B cell (primary cell): ENCODE measurements at regions not wholly inside any gene's neighbourhood (a gene's known extent, or its start where the extent isn't known, plus 50 kb on each side); places are given as distances from the start of the nearest gene placed in this dataset.

Source experiments
- ATAC-seq: fragments of 200-7000 bp; cut with Tn5 transposase; one replicate; pipeline ENCODE4 v1.10.0; 2021; ENCODE audit warnings: low read depth, mild to moderate bottlenecking, moderate number of reproducible peaks, moderate library complexity
- CTCF ChIA-PET: fragments of 350-600 bp; sonication (Branson Sonifier 250); formaldehyde crosslinking; loops from one replicate; lab custom pipeline; 2021; ENCODE audit warnings: antibody characterized with exemption, inconsistent platforms; lab: Charles Lee
- POLR2A ChIA-PET: fragments of 350-600 bp; sonication (Branson Sonifier 250); formaldehyde crosslinking; loops from one replicate; lab custom pipeline; 2021; ENCODE audit warnings: antibody characterized with exemption; lab: Charles Lee
- DNase-seq: peaks from one replicate; pipeline ENCODE4 v3.0.0; 2013
- H2AFZ ChIP-seq: 2 replicates; pipeline ENCODE4 v1.6.1; 2012; ENCODE audit warnings: mild to moderate bottlenecking, low read depth, low read length; ENCODE audit not compliant: insufficient read depth, poor library complexity, severe bottlenecking
- H3K27ac ChIP-seq, 2 donors: 1 replicate in 1 of 2; 2 replicates in 1 of 2; pipeline ENCODE4 v1.5.1; 2012 to 2013; ENCODE audit warnings: low read length in 2 of 2, mild to moderate bottlenecking in 2 of 2, moderate library complexity in 1 of 2
- H3K27me3 ChIP-seq, 4 experiments: fragments of 200-600 bp in 1 of 4; sonication (generic) in 1 of 4; replicated peaks in 1 of 4; 1 replicate in 2 of 4; 2 replicates in 2 of 4; pipeline versions ENCODE4 v1.6.1 to v1.7.0; 2013 to 2016; ENCODE audit warnings: low read length in 3 of 4, mild to moderate bottlenecking in 2 of 4, mixed read lengths in 1 of 4, moderate library complexity in 1 of 4; ENCODE audit not compliant: insufficient read depth in 4 of 4, control insufficient read depth in 3 of 4; ENCODE audit errors: control extremely low read depth in 1 of 4
- H3K36me3 ChIP-seq, 2 experiments: replicated peaks in 1 of 2; 1 replicate in 1 of 2; 2 replicates in 1 of 2; pipeline versions ENCODE4 v1.6.1 to v1.7.1; 2013; ENCODE audit warnings: low read length in 1 of 2; ENCODE audit not compliant: insufficient read depth in 2 of 2, control insufficient read depth in 1 of 2; ENCODE audit errors: control extremely low read depth in 1 of 2, extremely low read depth in 1 of 2
- H3K4me1 ChIP-seq, 2 donors: fragments of 200-600 bp in 1 of 2; sonication (generic) in 1 of 2; 1 replicate in 1 of 2; 2 replicates in 1 of 2; pipeline versions ENCODE4 v1.5.1 to v1.6.1; 2013 to 2017; ENCODE audit warnings: low read length in 2 of 2; ENCODE audit not compliant: control insufficient read depth in 2 of 2, insufficient read depth in 2 of 2
- H3K4me2 ChIP-seq: replicated peaks from 2 replicates; pipeline ENCODE3; 2012; ENCODE audit warnings: mild to moderate bottlenecking, low read depth, low read length; ENCODE audit not compliant: poor library complexity, severe bottlenecking
- H3K4me3 ChIP-seq, 5 experiments: fragments of 200-600 bp in 1 of 5; sonication (generic) in 1 of 5; 1 replicate in 3 of 5; 2 replicates in 2 of 5; pipeline versions ENCODE4 v1.5.1 to v1.7.0; 2011 to 2016; ENCODE audit warnings: low read length in 4 of 5, mild to moderate bottlenecking in 4 of 5, low read depth in 2 of 5, control low read depth in 1 of 5, moderate library complexity in 1 of 5; ENCODE audit not compliant: insufficient read depth in 1 of 5; ENCODE audit errors: control extremely low read depth in 1 of 5, extremely low read depth in 1 of 5
- H3K79me2 ChIP-seq: fragments of 200-600 bp; sonication (generic); one replicate; pipeline ENCODE4 v1.6.0; 2016; ENCODE audit warnings: low read length; ENCODE audit not compliant: control insufficient read depth, insufficient read depth
- H3K9ac ChIP-seq: fragments of 200-600 bp; sonication (generic); 2 replicates; pipeline ENCODE4 v1.6.1; 2017; ENCODE audit warnings: mild to moderate bottlenecking, low read length, moderate library complexity
- H3K9me3 ChIP-seq, 3 donors: one replicate each; pipeline versions ENCODE4 v1.6.1 to v1.7.1; 2013; ENCODE audit warnings: low read length in 2 of 3; ENCODE audit not compliant: control insufficient read depth in 2 of 3, insufficient read depth in 1 of 3; ENCODE audit errors: control extremely low read depth in 1 of 3
- H4K20me1 ChIP-seq: 2 replicates; pipeline ENCODE4 v1.6.0; 2012; ENCODE audit warnings: mild to moderate bottlenecking, low read length; ENCODE audit not compliant: insufficient read depth, control insufficient read depth, poor library complexity, severe bottlenecking
- H3K27ac Mint-ChIP-seq: one replicate; pipeline ENCODE4 v1.8.0; 2021; ENCODE audit warnings: mixed read lengths
- H3K27me3 Mint-ChIP-seq: one replicate; pipeline ENCODE4 v1.8.0; 2021; ENCODE audit warnings: mixed read lengths
- H3K4me1 Mint-ChIP-seq: one replicate; pipeline ENCODE4 v1.8.0; 2021; ENCODE audit warnings: mixed read lengths
- H3K4me3 Mint-ChIP-seq: one replicate; pipeline ENCODE4 v1.8.0; 2021; ENCODE audit warnings: mixed read lengths
- H3K9me3 Mint-ChIP-seq: one replicate; pipeline ENCODE4 v1.8.0; 2022; ENCODE audit warnings: mixed read lengths; ENCODE audit not compliant: insufficient read depth
- CTCF ChIP-seq: fragments of 200-600 bp; IDR thresholded peaks from one replicate; pipeline ENCODE4 v1.8.0; 2022; ENCODE audit warnings: antibody characterized with exemption, mild to moderate bottlenecking
- EZH2 ChIP-seq: IDR thresholded peaks from 2 replicates; pipeline ENCODE4 v1.6.1; 2012; ENCODE audit warnings: borderline replicate concordance, low read depth, mild to moderate bottlenecking, moderate library complexity, low read length; ENCODE audit not compliant: insufficient read depth, poor library complexity, severe bottlenecking
- WGBS: methylation state at CpG from one replicate; pipeline ENCODE4 v1.1.5; 2013; ENCODE audit warnings: missing lambda C conversion rate; ENCODE audit not compliant: insufficient coverage; 5-methylcytosine and 5-hydroxymethylcytosine counted together
- intact Hi-C: fragments of 100-400 bp; cut with micrococcal nuclease; formaldehyde crosslinking; loops from one replicate; pipeline ENCODE4 v1.10.0; 2022

GRCh38 chr13:37448153-37448552 lies 150.4 kb downstream of the POSTN start:
- CTCF ChIA-PET: no interaction called here
- no peak overlapping the region for H2AFZ ChIP-seq
- H3K36me3 ChIP-seq: no peaks in the 10 kb centered on the region
- no peaks in the 10 kb centered on the region for H4K20me1 ChIP-seq
- Mint-ChIP-seq H3K4me3 (no peak overlapping the region), H3K27me3 (no peaks in the 10 kb centered on the region), H3K9me3 (peaks cover 3% of the 10 kb centered on the region), H3K27ac (no peak overlapping the region), H3K4me1 (no peaks in the 10 kb centered on the region)
- no peak for ATAC-seq
- no peak overlapping the region for H3K4me3 ChIP-seq
- H3K79me2 ChIP-seq: no peaks in the 10 kb centered on the region
- no peak overlapping the region for H3K27ac ChIP-seq
- no peaks in the 10 kb centered on the region for H3K27me3 ChIP-seq
- H3K9me3 ChIP-seq: peaks cover 0 to 3% (median 0%) of the 10 kb centered on the region in 3 donors
- TF ChIP-seq EZH2: no peak
- TF ChIP-seq CTCF: no peak
- H3K4me2 ChIP-seq: no peak overlapping the region
- no peak overlapping the region for H3K9ac ChIP-seq
- H3K4me1 ChIP-seq: no peaks in the 10 kb centered on the region
- no peak for DNase-seq
- intact Hi-C loops: no loop called here
- POLR2A ChIA-PET: no interaction called here
- WGBS: no CpG with 5 or more reads among the region's 1 CpG

- Histone ChIP-seq H2AFZ (no peak overlapping the region), H4K20me1 (no peaks in the 10 kb centered on the region), H3K9ac (no peak overlapping the region), H3K27ac (no peak overlapping the region), H3K36me3 (no peaks in the 10 kb centered on the region), H3K4me3 (no peak overlapping the region), H3K4me1 (no peaks in the 10 kb centered on the region), H3K9me3 (peaks cover 0 to 3% (median 0%) of the 10 kb centered on the region in 3 donors), H3K27me3 (no peaks in the 10 kb centered on the region), H3K79me2 (no peaks in the 10 kb centered on the region), H3K4me2 (no peak overlapping the region)
- CTCF ChIA-PET: no interaction called here
- no peak for TF ChIP-seq CTCF
- TF ChIP-seq EZH2: no peak
- Mint-ChIP-seq H3K27me3 (no peaks in the 10 kb centered on the region), H3K27ac (no peak overlapping the region), H3K4me3 (no peak overlapping the region), H3K9me3 (peaks cover 3% of the 10 kb centered on the region), H3K4me1 (no peaks in the 10 kb centered on the region)
- 95% methylated on average over 3 of the region's 3 CpGs for WGBS
- POLR2A ChIA-PET: no interaction called here
- no peak for ATAC-seq
- no peak for DNase-seq
- intact Hi-C loops: no loop called here
These were observed 152.1 kb downstream of the POSTN start for GRCh38 chr13:37446503-37446902.
